Stimulated activated CD4-positive, alpha-beta T cell treated with anti-CD3 and anti-CD28 coated beads, TNF-alpha, amount 100 ng/mL, for 24 hours (primary cell): ENCODE measurements at regions not wholly inside any gene's neighbourhood (a gene's known extent, or its start where the extent isn't known, plus 50 kb on each side); places are given as distances from the start of the nearest gene placed in this dataset.
"Not testable (repeated sequence)": the region's sequence is repeated elsewhere in the genome, so short reads cannot be mapped to it uniquely, and the experiment has no call there.

ENCODE experiments used
- DNase-seq, 3 experiments: peaks; one replicate each; pipeline ENCODE4 v3.0.0-alpha.2; 2020; ENCODE audit warnings: low read depth in 3 of 3

DNA sequence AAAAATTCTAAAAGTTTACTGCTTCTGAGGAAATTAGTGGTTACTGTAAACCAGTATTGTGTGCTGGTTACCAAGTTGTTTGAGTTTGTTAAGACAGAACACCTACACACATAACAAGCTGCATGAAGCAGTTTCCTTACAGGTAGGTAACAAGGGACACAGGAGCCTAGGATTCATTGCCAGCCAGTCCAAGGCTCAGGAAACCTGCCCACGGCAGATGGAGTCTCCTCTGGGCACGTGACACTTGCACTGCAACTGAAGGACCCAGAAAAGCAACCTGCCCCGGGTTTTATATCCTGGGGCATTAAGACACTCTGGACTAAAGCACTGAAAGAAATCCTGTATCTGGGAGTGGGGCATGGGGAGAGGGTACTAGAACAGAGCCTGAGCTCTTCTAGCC lies 639.3 kb downstream of the ADCYAP1 start:
- no peak for DNase-seq

DNA sequence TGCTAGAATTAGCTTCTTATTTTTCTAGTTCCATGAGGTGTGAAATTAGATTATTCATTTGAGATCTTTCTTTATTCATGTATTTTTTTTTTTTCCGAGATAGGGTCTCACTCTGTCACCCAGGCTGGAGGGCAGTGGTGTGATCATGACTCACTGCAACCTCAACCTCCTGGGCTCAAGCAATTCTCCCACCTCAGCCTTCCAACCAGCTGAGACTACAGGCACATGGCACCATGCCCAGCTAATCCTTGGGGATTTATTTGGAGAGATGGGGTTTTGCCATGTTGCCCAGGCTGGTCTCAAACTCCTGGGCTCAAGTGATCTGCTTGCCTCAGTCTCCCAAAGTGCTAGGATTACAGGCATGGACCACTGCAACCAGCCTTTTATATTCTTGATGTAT lies 653.0 kb downstream of the ADCYAP1 start:
- DNase-seq = not testable (repeated sequence)

DNA sequence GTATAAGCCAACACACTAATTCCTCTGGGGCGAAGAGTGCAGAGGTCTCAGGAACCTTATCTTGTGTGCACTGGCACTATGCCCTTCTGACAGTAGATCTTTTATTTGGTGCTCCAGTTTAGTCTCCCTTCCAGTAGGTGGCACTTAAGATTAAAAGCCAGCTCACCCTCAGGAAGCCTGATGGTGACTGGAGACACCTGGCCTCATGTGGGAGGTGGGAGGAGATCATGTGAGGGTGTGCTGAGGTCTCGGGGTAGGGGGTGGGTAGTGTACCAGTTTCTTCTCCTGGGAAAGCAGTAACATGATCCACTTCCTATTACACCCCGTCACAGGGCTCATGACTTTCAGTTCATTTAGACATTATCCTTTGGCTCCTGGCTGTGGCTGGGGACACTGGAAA lies 654.9 kb downstream of the ADCYAP1 start:
- DNase-seq = no peak

DNA sequence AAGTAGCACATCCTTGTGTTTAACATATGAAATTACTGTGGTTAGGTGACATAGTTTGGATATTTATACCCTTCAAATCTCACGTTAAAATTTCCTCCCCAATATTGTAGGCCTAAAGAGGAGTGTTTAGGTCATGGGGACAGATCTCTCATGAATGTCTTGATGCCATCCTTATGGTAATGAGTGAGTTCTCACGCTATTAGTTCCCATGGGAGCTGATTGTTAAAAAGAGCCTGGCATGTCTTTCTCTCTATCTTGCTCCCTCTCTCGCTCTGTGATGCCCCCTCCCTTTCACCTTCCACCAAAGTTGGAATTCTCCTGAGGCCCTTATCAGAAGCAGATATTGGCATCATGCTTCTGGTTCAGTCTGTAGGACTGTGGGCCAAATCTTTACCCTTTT lies 660.1 kb downstream of the ADCYAP1 start:
- DNase-seq = no peak

DNA sequence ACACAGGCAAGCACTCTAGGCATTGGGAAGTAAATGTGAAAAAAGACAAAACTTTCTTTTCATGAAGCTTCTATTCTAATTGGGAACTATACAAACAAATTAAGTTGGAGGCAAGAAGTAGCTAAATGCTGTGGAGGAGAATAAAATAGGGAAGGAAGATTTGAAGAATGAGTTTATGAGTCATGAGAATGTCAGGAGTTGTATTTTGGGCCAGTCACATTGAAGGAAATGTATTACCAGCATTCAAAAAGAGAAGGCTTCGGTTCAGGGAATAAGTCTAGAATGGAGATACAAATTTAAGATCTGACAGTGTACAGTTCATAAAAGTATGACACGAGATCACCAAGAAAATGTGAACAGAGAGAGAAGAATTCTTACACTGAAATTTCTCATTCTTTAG lies 666.5 kb downstream of the ADCYAP1 start:
- no peak for DNase-seq

DNA sequence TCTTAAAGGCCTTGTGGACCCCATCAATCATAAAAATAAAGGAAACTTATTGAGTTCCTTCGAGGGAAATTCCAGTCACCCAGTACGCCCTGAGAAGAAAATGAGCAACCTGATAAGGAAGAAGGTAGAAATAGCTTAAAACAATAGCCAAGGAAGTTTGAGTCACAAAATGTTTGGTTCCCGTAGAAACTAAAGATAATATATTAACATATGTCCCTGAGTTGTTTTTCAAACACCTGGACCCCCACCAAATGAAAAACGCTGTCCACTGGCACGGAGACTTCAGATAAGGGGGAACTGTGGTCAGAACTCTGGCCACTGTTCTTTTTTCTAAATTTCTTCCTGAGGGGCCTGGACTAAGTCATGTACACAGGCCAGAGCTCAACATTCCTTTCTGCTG lies 669.1 kb downstream of the ADCYAP1 start:
- DNase-seq = no peak

DNA sequence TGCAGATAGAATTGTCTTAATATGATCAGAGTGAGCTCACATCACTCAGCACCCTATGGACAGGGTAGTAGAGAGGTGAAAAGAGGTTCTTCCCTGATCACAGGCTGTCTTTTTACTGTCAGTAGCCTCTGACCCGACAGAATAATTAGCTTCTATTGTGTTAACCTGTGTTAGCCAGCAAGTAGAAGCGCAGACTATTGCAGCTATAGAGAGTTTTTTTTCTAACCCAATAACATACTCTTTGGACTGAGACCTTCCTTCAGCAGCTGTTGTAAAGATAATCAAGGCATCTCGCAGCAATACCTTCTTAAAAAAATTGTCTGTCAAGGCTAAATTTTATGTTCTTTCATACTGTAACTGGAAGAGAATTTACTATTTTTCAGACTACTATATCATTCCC lies 670.4 kb downstream of the ADCYAP1 start:
- DNase-seq = no peak

DNA sequence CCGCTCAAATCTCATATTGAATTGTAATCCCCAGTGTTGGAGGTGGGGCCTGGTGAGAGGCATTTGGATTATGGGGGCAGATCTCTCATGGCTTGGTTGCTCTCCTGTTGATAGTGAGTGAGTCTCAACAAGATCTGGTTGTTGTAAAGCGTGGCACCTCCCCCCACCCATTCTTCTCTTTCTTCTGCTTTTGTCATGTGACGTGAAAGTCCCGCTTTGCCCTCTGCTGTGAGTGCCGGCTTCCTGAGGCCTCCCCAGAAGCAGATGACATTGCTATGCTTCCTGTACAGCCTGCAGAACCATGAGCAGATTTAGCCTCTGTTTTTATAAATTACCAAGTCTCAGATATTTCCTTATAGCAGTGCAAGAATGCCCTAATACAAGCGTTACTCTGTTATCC lies 673.8 kb downstream of the ADCYAP1 start:
- no peak for DNase-seq

DNA sequence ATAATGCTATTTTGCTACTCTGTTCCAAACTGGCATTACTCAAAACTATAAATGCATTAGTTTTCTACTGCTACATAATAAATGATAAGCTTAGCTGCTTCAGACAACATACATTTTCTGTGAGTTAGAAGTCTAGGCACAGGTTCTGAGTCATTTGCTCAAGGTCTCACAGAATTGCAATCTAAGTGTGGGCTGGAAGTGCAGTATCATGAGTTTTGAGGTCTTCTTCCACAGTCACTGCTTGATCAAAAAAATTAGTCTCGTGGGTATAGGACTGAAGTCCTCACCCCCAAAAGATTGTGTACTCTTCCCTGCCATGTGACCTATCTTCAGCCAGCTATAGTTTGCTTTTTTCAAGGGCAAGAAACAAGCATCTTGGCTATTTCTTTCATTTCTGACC lies 676.9 kb downstream of the ADCYAP1 start:
- DNase-seq = no peak

DNA sequence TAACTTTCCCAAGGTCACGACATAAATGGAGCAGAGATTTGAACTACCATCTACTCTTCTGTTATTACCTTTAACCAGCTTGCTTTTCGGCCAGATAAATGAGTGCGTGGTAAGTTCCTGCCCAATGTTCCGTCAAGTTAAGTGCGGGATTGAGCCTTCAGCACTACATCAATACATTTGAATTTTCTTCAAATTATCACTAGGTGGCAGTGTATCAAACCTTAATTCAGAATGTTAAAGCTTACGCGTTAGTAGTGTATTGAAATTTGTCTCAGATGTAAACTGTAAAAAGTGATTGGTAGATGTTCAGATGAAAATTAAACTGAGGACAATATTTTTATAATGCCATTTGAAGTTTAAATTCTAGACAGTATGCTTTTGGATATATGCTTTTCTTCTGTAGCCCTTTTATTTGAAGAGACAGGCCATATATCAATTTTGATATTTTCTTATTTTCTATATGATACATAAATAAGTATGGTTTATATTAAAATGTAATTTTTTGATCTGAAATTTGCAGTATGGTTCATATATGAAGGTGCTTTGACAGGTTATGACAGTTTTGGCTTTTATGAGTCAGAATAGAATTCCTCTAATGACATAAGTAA lies 681.3 kb downstream of the ADCYAP1 start:
- no peak for DNase-seq

DNA sequence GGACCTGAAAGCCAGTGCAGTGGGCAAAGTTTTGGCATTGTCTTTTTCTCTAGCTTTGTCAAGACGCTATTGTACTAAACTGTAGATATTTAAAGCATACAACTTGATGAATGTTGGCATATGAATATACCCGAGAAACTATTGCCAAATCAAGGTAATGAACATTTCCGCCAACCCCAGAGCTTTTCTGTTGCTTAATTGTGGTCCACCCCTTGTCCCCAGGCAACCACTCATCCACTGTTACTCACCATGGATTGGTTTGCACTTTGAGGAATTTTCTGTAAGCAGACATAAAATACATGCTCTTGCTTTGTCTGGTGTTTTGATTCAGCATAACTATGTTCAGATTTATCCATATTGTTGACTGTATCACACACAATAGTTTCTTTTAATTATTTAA lies 688.4 kb downstream of the ADCYAP1 start:
- DNase-seq = no peak

DNA sequence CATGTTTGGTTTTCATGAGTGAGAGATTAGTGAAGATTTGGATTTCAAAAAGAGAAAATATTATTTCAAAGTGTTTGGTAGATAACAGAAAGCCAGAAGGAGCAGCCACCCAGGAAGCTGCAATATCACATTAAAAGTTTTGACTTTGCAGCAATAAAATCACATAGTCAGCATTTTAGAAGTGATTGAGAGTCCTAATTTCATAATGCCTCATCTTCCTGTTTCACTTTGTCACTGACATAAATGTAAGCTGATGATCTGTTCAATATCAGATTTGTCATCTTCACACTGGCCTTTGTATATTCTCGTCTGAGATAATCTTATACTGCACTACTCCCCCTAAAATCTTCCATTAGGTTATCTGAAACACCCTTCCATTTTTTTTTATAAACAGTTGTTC lies 690.5 kb downstream of the ADCYAP1 start:
- no peak for DNase-seq

DNA sequence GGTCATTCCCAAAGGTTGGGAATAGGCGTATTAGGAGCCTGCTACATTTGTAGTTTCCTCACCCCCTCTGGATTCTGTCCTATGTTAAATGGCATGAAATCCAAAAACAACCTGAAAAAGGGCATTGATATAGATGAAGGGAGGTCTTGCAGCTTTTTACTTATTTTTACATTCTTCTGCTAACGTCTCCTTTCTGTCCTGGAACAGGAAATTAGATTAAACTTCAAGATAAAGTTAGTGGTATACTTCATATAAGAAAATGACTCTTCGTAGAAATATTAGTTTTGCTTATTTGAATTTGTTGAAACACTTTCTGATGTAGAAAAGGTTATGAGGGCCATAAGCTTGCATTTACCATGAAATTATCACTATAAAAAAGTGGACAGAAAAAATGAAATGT lies 694.5 kb downstream of the ADCYAP1 start:
- no peak for DNase-seq

DNA sequence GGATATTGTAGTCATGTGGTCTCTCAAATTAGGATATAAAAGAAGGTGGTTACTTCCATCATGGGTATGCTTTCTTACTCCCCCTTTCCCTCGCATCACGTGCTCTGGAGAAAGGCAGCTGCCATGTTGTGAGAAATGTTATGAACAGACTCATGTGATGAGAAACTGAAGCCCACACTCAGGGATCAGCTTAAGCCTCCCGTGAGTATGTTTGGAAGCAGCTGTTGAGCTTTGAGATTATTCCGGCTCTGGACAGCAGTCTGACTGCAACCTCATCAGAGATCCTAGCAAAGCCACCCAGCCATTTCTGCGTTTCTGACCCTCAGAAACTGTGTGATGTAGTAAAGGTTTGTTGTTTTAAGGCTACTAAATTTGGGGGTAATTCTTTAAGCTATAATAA lies 700.1 kb downstream of the ADCYAP1 start:
- no peak for DNase-seq

DNA sequence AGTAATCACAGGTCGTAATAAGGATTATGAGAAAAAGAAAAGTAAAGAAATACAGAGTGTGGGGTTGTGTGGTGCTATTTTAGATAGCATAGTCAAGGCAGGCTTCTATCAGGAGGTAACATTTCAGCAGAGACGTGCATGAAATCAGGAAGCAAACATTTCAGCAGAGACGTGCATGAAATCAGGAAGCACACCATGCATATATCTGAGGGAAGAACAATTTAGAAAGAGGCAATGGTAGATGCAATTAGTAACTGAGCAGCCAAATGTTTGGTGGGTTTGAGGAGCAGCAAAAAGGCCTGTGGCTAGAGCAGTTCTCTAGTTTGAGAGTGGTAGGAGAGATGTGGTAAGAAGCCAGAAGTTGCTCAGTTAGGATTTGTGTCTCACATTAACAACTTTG lies 713.7 kb downstream of the ADCYAP1 start:
- no peak for DNase-seq

DNA sequence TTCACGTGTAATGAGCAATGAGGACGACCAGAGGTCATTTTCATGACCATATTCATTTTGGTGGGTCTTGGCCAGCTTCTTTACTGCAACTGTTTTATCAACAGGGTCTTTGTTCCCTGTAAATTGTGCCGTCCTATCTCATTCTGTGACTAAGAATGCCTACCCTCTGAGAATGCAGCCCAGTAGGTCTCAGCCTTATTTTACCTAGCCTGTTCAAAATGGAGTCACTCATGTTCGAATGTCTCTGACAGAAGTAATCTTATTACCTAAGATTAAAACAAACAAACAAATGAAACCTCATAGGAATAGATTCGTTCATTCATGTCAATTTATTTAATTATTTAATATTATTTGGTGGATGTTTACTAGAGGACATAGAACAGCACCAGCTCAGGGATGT lies 714.8 kb downstream of the ADCYAP1 start:
- no peak for DNase-seq

DNA sequence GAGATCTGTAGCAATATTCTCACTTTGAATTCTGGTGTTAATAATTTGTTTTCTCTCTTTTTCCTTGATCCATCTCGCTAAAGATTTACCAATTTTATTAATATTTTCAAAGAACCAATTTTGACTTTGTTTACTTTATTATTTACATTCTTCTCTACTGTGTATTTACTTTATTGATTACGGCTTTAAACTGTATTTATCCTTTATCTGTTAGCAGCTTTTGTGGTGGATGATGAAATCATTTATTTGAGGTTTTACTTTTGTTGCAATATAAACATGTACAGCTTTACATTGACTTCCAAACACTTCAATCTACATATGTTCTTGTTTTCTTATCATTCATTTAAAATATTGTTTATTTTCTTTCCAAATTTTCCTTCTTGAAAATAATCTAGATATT lies 719.9 kb downstream of the ADCYAP1 start:
- DNase-seq = no peak

DNA sequence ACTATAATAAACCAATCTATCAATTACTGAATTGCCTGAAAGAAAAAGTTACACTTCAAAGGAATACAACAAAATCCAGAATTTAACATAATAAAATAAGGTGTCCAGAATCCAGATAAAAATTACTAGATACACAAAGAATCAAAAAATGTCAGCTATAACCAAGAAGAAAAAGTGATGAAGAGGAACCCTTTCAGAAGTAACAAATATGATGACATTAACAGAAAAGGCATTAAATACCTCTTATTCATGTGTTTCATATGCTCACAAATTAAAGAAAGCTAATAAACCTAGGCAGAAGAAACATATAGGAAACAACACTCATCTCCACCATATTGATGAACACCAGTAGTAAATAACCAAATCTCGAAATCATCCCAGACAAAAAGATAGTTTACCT lies 722.8 kb downstream of the ADCYAP1 start:
- DNase-seq = no peak

DNA sequence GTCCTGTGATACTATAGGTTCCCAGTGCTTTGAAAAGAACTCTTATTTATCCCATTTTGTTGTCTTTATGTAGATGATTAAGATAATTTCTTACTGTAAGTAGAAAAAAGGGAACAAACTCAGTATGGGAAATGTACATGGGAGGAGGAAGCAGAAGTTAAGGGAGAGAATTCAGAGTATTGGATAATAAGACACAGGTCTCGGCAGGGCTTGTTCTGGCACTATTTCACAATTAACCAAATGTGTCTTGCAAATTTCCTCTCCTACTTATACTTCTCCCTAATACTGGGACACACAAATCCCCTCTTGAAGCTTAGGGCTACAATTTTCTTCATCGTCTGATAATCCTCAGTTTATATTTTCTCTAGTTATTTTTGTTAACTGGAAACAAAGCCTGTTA lies 744.0 kb downstream of the ADCYAP1 start:
- DNase-seq = no peak

DNA sequence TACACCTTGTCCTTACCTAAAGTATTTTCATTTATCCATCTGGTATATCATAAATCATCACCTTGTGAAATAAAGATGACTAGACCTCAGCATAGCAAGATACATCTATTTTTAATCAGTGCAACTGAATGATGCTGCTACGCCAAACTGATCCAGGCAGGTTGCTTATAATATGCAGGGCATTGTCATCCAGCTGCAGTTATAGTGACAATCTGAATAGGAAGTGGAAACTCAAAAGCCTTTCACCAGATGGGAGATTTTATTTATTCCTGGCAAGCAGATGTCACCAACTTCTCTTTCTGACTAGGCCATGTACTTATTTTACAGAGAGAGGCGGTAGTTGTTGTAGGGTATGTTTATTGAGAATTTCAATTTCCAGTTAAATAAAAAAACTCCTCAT lies 747.3 kb downstream of the ADCYAP1 start:
- no peak for DNase-seq

DNA sequence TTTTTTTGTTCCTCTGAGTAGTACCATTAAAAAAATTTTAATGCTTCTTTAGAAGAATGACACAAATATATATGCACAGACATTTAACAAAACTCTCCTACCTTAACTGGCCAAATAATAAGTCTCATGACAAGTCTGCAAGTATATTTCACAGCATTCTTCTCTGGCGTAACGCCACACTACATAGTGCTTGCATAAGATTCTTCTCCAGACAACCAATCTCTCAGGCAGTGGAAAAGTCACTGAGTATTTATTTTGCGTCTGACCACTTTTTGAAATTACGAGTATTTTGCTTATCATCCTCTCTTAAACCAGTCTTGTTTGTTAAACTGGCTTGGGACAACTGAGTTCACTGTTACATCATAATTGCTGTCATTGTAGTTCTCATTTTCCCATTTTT lies 749.2 kb downstream of the ADCYAP1 start:
- DNase-seq = no peak

DNA sequence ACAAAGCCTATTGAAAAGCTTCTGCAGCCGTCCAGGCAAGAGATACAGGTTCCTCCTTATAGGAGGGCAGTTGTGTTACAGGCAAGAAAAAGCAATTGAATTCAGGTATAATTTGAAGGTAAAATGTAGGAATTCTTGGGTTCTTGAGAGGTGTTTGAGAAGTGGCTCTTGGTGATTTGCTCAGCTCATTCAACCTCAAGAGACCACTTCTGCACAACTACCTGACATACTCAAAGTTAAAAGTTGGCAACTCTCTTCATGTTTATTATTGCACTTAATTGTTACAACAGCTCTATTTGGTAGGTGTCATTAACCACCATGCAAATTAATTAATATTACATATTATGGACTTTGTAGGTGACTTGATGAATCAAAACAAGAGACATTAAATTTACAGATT lies 753.2 kb downstream of the ADCYAP1 start:
- DNase-seq = no peak

DNA sequence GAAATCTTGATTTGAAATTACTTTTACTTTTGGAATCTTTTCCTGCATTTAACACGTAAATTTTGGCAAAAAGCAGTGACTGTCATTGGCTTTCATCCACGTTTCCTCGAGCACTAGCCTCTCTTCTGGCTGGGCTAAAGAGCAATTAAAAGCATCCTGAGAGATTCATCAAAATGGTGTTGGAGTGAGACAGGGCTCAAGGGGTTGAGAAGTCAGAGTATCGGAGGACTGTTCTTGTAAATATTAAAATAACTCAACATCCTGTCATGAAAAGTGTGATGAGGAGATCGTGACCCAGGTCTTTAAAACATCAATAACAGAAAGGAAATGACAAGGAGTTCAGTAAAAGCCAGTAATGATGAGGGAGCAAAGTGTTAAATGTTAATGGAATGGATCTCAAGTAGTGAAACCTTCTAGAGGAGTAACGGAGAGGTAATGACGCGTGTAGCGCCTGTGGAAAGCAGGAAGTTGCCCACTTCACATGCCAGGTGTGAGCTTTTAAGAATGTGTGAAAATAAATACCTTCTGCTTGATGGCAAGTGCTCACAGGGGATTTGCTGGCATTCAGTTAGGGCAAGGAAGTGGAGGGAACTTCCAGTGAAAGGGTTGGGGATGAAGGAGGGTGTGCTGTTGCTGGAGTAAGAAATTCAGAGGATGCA lies 754.4 kb downstream of the ADCYAP1 start:
- DNase-seq = no peak
